T-helper 1 cell (primary cell): ENCODE measurements at regions not wholly inside any gene's neighbourhood (a gene's known extent, or its start where the extent isn't known, plus 50 kb on each side); places are given as distances from the start of the nearest gene placed in this dataset.
"Not testable (repeated sequence)": the region's sequence is repeated elsewhere in the genome, so short reads cannot be mapped to it uniquely, and the experiment has no call there.

Experiments
- DNase-seq, 5 donors: peaks; one replicate each; pipeline ENCODE4 v3.0.0-alpha.2; 2012 to 2020

DNA sequence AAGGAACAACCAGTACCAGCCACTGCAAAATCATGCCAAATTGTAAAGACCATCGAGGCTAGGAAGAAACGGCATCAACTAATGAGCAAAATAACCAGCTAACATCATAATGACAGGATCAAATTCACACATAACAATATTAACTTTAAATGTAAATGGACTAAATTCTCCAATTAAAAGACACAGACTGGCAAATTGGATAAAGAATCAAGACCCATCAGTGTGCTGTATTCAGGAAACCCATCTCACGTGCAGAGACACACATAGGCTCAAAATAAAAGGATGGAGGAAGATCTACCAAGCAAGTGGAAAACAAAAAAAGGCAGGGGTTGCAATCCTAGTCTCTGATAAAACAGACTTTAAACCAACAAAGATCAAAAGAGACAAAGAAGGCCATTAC lies 97.6 kb downstream of the GPX5 start:
- DNase-seq: not testable (repeated sequence)

DNA sequence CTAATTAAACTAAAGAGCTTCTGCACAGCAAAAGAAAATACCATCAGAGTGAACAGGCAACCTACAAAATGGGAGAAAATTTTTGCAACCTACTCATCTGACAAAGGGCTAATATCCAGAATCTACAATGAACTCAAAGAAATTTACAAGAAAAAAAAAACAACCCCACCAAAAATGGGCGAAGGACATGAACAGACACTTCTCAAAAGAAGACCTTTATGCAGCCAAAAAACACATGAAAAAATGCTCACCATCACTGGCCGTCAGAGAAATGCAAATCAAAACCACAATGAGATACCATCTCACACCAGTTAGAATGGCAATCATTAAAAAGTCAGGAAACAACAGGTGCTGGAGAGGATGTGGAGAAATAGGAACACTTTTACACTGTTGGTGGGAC lies 100.7 kb downstream of the GPX5 start:
- DNase-seq: not testable (repeated sequence)

DNA sequence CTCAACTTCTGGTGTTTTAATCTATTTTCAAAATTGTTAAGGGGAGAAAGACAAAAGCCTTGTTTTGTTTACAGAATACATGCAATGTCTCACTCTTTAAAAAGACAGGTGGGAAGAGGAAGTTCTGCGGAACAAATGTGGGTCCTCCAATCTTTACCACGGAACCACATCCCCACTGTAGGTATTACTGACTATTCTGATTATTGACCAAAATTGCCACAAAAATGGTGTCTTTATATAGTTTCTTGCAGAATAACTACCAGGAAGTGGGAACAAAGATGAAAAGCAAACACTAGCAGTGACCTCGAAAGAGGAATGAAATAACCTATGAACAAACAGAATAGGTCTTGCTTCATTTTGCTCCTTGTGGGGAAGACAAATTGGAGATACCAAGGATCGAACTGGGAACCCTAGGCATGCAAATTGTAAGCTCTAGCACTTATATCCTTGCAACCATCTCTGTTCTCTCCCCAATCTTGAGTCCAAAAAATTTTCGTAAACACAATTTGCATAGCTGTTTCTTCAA lies 106.7 kb downstream of the GPX5 start:
- DNase-seq: no peak

GRCh38 chr6:28633445-28634215 lies 107.9 kb downstream of the GPX5 start:
- no peak for DNase-seq

DNA sequence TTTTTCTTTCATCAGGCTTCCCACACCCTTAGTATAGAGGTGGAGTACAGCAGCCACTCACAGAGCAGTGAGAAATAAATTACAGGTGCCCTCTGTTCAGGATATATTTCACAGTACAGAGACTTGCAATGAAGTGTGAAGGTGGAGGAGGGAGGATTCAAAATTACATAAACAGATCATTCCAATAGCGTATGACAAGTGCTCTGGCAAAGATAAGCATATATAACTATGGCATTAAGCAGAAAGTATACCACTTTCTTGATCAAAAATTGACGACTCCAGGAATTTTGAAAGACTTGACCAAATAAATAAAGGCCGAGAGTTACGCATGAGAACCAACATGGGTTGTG lies 108.7 kb downstream of the GPX5 start:
- no peak for DNase-seq

DNA sequence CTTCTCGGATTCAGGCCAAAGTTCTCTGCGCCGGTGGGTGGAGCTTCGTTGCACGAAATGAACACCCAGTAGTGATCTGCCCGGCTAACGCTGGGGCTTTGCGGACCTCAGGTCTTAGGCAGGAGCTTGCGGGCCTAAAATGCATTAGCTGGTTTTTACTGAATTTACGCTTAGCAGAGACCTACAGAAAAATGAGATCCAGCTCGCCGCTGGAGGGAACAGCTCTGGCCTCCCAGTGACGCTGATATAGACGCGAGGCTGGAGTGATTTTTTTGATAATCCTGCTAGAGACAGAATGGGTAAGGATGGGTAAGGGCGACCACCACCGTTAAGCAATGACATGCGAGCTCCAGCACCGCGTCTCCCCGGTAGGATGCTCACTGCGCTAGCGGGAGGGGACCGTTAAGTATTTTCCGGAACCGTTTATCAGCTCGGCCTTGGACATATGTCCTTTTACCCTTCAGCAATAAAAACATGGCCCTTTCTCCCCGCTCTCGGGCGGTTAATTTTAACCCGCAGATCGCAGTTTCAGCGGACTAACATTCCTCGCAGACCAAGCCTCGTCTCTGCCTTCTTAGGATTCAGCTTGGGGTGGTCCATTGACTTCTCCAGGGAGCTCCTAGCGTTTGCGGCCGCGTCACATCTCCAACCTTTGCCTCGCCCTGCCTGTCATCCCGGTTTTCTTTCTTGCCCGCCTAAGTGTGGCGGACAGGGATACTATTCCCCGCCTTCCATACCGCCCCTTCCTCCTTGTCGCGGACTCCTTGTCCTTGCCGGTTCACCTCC lies 109.3 kb downstream of the GPX5 start:
- no peak for DNase-seq

DNA sequence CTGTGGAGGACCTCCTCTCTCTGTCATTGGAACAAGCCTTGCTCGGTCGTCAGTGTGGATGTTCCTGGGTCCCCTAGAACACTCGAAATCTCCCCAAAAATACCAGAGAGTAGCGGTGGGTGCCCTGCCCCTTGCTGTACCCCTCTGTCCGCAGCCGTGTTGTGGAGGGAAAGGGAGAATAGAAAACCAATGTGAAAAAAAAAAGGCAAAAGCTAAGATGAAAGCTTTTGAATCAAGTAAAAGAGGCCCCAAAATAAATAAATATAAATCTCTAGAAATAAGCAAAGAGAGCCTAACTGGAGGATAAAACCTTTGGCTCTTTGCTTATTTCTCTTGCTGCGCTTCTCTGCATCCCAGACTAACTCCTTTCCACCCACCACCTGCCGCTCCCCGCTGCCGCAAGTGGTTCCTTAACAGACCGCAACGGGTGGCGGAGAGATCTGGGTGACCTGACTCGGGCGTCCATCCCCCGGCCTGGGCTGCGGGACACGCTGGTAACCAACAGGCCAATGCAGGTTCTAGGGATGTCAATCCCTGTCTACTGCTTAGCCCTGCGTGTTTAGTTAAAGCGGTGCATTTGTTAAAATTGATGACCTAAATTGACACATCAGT lies 110.0 kb downstream of the GPX5 start:
- DNase-seq: no peak

DNA sequence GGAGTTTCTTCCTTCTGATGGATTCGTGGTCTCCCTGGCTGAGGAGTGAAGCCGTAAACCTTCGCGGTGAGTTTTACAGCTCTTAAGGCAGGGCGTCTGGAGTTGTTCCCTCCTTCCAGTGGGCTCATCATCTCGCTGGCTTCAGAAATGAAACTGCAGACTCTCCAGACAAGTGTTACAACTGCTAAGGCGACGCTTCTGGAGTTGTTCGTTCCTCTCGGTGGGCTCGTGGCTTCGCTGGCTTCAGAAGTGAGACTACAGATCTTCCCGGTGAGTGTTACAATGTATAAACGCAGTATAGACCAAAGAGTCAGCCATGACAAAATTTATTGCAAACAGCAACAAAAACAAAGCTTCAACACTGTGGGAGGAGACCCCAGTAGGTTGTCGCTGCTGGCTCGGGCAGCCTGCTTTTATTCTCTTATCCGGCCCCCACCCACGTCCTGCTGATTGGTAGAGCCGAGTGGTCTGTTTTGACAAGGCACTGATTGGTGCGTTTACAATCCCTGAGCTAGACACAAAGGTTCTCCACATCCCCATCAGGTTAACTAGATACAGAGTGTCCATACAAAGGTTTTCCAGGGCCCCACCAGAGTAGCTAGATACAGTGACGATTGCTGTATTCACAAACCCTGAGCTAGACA lies 113.2 kb downstream of the GPX5 start:
- no peak for DNase-seq

GRCh38 chr6:28639445-28640290 lies 114.0 kb downstream of the GPX5 start:
- not testable (repeated sequence) for DNase-seq

- DNase-seq: peak in 1 of 5 donors; percentile 16
Observed at GRCh38 chr6:28643017-28643740, 117.5 kb downstream of the GPX5 start.

DNA sequence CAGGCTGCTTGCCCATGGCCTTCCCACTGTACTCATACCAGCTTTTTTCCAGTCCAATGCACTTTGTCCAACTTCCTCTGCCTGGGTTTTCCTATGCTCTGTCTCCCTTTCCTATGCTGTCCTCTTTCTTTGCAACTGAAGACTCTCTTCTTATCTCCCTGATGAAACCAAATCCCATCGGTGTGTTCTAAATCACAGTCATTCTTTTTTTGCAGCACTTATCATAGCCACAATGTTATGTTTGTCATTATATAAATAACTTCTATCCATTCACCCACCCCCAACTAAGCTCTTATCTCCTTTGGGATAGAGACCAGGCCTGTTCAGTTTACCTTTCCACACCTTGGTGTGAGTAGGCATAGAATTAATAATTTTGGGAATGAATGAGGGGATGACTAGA lies 121.0 kb downstream of the GPX5 start:
- DNase-seq: no peak

DNA sequence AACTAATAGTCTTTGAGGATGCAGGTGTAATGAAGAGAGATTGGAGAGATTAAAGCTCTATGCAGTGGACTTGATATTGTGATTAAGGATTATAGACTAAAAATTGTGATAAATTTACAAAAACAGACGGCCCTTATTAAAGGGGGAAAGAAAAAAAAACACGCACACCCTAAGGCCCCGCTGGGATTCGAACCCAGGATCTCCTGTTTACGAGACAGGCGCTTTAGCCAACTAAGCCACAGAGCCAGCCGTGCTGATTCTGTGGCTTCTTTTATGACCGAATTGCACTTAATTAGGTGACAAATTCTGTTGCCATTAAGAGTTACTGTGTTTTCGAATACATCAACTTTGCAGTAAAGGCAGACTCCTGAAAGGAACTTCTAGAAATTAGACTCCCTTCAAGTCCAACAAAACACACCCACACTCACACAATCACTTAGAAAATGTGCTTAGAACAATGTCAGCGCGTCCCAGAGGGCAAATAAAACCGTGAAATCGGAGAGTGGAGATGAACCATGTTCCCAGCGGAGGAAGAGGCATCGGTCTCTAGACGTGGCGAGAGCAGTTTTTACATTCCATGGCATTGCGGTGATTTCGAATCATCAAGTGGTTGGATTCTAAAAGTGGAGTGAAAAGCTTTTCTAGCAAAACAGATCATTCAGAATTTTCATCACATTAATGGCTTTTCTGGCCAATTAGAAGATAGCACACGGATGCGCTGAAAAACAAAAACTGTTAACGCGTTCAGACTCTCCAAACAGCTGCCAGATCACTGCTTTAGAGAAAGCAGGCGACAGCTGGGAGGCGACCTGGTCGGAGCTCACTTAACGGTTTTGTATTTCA lies 122.6 kb downstream of the GPX5 start:
- DNase-seq: peak in 2 of 5 donors; percentile 8 to 47

DNA sequence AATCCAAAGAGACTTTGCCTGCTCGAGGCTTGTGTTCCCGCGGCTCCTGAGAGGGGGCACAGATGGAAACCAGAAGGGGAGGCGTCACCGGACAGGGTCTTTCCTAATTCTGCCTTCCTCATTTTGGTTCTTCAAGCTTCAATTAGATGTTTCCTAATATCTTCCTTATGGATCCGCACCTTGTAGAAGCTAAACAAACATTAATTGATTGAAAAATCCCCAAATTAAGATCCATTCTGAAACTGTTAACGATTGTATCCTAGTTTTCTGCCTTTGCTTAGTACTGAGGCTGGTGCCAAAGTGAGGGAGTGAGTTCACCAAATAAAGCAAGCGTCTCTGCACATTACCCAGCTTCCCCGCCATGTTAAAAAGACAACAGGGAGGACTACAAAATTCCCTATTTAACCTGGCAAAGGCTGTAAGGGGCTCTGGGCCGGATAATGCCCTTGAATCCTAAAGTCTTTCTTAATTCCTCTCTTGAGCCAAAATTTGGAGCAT lies 123.2 kb downstream of the GPX5 start:
- no peak for DNase-seq

DNA sequence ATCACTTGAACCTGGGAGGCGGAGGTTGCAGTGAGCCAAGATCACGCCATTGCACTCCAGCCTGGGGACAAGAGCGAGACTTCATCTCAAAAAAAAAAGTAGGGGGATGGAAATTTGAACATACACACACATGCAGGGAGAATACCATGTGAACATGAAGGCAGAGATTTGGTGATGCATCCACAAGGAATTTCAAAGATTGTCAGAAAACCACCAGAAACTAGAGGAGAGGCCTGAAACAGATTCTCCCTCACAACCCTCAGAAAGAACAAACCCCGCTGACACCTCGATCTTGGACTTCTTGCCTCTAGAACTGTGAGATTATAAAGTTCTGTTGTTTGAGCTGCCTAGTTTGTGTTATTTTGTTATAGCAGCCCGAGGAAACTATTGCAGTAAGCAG lies 125.5 kb downstream of the GPX5 start:
- no peak for DNase-seq

GRCh38 chr6:28653876-28654275 lies 128.2 kb downstream of the GPX5 start:
- no peak for DNase-seq

DNA sequence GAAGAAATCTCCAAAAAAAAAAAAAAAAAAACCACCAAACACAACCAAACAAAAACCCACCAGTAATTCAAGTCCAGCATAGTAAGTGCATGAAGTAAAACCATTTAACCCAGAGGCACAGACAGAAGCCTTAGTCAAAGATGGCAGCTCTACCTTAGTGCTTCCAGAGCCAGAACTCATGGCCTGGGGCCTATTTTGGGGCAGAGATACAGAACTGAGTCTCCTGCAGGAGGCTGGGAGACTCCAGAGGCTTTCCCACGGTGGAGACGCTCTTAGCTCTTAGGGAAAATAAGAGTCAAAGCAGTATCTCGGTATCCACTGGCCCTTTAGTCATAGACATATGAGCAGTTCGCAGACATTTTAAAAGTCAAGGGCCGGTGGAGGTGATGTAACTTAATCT lies 129.5 kb downstream of the GPX5 start:
- no peak for DNase-seq

- no peak for DNase-seq
Observed at GRCh38 chr6:28656715-28657114, 131.0 kb downstream of the GPX5 start.

GRCh38 chr6:28657381-28657768 lies 131.7 kb downstream of the GPX5 start:
- DNase-seq: no peak

DNA sequence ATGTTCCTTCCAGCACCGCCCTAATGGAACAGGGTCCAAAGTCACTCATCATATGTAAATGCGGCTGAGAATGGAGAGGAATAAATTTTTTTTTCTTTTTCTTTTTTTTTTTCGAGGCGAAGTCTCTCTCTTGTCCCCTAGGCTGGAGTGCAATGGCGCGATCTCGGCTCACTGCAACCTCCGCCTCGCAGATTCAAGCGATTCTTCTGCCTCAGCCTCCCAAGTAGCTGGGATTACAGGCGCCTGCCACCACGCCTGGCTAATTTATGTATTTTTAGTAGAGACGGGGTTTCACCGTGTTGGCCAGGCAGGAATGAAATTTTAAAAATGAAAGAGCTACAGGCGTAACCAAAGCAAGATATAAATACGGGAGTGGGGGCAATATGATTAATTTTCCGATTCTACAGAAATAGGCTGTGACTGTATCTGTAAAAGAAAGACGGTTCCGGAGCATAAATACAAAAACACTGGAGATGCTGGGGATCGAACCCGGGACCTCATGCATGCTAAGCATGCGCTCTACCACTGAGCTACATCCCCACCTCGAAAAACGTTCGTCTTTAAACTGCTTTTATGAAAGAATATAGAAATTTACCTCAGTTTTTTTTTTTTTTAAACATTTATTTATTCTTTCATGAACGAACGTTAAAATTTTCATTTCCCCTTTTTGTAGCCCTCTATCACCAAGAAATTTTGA lies 132.2 kb downstream of the GPX5 start:
- DNase-seq: peak in 2 of 5 donors; percentile 13 to 34
